ENCODE measurements at regions not wholly inside any gene's neighbourhood (a gene's known extent, or its start where the extent isn't known, plus 50 kb on each side); places are given as distances from the start of the nearest gene placed in this dataset.

DNA sequence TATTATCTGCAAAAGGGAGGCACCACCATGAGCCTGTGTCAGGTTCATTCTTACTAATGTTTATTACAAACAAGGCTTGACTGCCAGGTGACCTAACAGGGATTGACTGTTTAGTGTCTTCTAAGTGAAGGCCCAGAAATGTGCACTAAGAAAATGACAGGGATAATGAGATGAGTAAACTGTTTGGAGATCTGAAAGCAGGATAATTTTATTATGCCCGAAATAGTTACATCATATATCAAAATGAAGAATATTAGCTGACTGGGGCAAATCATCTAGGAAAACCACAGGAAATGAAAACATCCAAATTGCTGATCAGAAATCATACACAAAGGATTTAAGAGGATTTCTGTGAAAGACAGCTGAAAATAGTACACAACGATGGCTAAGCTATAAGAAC is 516.7 kb downstream of the HDGFL1 start (continued):
- TF ChIP-seq, protein P1, sequence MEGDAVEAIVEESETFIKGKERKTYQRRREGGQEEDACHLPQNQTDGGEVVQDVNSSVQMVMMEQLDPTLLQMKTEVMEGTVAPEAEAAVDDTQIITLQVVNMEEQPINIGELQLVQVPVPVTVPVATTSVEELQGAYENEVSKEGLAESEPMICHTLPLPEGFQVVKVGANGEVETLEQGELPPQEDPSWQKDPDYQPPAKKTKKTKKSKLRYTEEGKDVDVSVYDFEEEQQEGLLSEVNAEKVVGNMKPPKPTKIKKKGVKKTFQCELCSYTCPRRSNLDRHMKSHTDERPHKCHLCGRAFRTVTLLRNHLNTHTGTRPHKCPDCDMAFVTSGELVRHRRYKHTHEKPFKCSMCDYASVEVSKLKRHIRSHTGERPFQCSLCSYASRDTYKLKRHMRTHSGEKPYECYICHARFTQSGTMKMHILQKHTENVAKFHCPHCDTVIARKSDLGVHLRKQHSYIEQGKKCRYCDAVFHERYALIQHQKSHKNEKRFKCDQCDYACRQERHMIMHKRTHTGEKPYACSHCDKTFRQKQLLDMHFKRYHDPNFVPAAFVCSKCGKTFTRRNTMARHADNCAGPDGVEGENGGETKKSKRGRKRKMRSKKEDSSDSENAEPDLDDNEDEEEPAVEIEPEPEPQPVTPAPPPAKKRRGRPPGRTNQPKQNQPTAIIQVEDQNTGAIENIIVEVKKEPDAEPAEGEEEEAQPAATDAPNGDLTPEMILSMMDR (IDR thresholded peaks at IDR 0.05 in 2 of 3, conservative IDR thresholded peaks at IDR 0.05 in 1 of 3; ENCODE audit: borderline replicate concordance in 1 of 3, insufficient read depth in 1 of 3, low read depth in 2 of 3, low read length in 2 of 3) = no peak
- TF ChIP-seq YY1 (IDR thresholded peaks at IDR 0.05; ENCODE audit: extremely low read depth, insufficient replicate concordance, low read depth, low read length) = no peak
- no peak for TF ChIP-seq SRF (IDR thresholded peaks at IDR 0.05; ENCODE audit: low read depth)
- TF ChIP-seq, protein P2, sequence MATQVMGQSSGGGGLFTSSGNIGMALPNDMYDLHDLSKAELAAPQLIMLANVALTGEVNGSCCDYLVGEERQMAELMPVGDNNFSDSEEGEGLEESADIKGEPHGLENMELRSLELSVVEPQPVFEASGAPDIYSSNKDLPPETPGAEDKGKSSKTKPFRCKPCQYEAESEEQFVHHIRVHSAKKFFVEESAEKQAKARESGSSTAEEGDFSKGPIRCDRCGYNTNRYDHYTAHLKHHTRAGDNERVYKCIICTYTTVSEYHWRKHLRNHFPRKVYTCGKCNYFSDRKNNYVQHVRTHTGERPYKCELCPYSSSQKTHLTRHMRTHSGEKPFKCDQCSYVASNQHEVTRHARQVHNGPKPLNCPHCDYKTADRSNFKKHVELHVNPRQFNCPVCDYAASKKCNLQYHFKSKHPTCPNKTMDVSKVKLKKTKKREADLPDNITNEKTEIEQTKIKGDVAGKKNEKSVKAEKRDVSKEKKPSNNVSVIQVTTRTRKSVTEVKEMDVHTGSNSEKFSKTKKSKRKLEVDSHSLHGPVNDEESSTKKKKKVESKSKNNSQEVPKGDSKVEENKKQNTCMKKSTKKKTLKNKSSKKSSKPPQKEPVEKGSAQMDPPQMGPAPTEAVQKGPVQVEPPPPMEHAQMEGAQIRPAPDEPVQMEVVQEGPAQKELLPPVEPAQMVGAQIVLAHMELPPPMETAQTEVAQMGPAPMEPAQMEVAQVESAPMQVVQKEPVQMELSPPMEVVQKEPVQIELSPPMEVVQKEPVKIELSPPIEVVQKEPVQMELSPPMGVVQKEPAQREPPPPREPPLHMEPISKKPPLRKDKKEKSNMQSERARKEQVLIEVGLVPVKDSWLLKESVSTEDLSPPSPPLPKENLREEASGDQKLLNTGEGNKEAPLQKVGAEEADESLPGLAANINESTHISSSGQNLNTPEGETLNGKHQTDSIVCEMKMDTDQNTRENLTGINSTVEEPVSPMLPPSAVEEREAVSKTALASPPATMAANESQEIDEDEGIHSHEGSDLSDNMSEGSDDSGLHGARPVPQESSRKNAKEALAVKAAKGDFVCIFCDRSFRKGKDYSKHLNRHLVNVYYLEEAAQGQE (IDR thresholded peaks at IDR 0.05; ENCODE audit: low read depth) = no peak
- TF ChIP-seq TCF7L2 (IDR thresholded peaks at IDR 0.05; ENCODE audit: borderline replicate concordance, extremely low read depth, insufficient read depth, insufficient read length) = no peak

DNA sequence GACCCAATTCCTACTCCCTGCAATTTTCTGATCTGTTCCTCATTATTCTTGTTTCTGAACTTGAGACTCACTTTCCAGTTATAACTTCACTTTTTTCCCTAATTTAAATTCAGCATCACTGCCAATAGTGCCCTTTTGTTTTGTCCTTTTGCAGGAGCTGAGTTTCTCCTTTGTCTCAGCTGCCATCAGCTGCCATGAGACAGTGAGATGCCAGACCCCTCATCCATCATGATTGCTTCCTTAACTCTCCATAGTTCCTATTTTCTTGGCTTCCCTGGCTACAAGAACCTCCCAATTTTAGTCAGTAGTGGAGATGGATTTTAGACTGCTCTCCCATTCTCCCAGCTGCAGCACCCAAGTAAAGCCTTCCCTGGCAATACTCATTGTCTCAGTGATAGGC is 518.1 kb downstream of the HDGFL1 start:
- Histone ChIP-seq H3K9me2 (ENCODE audit: insufficient read depth) (no peaks in the 10 kb centered on the region), H3K9me3 (ENCODE audit: control insufficient read depth in 1 of 2, insufficient read depth in 1 of 2, low read depth in 1 of 2, low read length in 2 of 2) (no peaks in the 10 kb centered on the region), H3K79me2 (ENCODE audit: insufficient read depth, low read length) (no peaks in the 10 kb centered on the region), H3K4me2 (ENCODE audit: low read length) (no peak overlapping the region), H3K27me3 (ENCODE audit: insufficient read depth, low read length) (no peaks in the 10 kb centered on the region), H4K20me1 (ENCODE audit: insufficient read depth) (no peaks in the 10 kb centered on the region), H3K9ac (ENCODE audit: low read length) (no peak overlapping the region), H3K4me1 (ENCODE audit: control insufficient read depth in 1 of 2, insufficient read depth in 2 of 2, low read length in 2 of 2) (no peaks in the 10 kb centered on the region), H2AFZ (ENCODE audit: low read depth, low read length, poor library complexity, severe bottlenecking) (no peak overlapping the region), H3K36me3 (ENCODE audit: control insufficient read depth in 1 of 2, insufficient read depth in 2 of 2, low read length in 2 of 2) (no peaks in the 10 kb centered on the region), H3K4me3 (replicated peaks in 1 of 2; ENCODE audit: low read depth in 1 of 2, low read length in 2 of 2) (no peak overlapping the region), H3K27ac (ENCODE audit: low read depth, low read length) (no peak overlapping the region)
- ChIA-PET RAD21 (ENCODE audit: low non-redundant PET in 1 of 2, low total read pairs in 2 of 2, uncharacterized antibody in 2 of 2, unreplicated experiment in 2 of 2) (no interaction called here), POLR2A (no interaction called here), CTCF (no interaction called here)
- DNase-seq (ENCODE audit: low read depth, low spot score) (no peak), ATAC-seq (no peak)
- intact Hi-C loops (cut with micrococcal nuclease) = no loop called here
- no peak for TF ChIP-seq YY1 (IDR thresholded peaks at IDR 0.05; ENCODE audit: extremely low read depth, insufficient replicate concordance, low read depth, low read length)
- TF ChIP-seq, protein P2 (IDR thresholded peaks at IDR 0.05; ENCODE audit: low read depth) = no peak
- TF ChIP-seq ELF1 (IDR thresholded peaks at IDR 0.05; ENCODE audit: borderline replicate concordance, low read depth) = no peak
- BruUV-seq (replicated peaks) = no TSS peak
